Stimulated activated naive CD4-positive, alpha-beta T cell (primary cell): ENCODE measurements at regions not wholly inside any gene's neighbourhood (a gene's known extent, or its start where the extent isn't known, plus 50 kb on each side); places are given as distances from the start of the nearest gene placed in this dataset.
"Not testable (repeated sequence)": the region's sequence is repeated elsewhere in the genome, so short reads cannot be mapped to it uniquely, and the experiment has no call there.

Experiments used
- DNase-seq, 6 experiments: peaks; one replicate each; lab custom pipeline; 2025; lab: John Stamatoyannopoulos, UW

DNA sequence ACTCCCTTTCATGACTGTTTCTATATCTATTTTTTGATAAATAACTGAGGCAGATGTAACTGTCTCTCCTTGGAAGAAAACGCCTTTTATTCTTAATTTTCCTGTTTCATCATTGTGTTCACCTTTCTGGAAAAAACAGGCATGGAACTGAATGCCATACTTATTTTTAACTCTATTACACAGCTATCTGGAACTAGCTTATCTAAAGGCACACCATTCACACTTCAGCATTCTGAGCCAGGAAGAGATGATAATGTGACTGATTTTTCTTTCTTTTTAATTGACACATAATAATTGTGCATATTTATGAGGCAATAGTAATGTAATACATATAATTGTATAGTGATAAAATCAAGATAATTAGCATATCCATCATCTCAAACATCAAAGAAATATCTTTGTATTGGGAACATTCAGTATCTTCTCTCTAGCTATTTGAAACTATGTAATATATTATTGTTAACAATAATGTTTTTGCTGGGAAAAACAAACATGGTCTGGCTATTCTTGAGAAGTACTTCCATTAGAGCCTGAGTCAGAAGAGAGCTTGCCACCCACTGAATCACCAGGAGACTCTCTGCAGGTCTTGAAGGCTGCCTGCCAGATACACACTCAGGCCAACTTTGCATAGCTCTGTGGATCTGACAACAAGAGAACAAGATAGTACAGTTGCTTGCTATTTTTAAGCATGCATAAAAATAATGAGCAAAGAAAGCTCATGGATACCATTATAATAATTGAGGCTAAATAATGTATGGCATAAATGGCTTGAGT lies 501.0 kb upstream of the EDIL3 start:
- DNase-seq, result no peak

DNA sequence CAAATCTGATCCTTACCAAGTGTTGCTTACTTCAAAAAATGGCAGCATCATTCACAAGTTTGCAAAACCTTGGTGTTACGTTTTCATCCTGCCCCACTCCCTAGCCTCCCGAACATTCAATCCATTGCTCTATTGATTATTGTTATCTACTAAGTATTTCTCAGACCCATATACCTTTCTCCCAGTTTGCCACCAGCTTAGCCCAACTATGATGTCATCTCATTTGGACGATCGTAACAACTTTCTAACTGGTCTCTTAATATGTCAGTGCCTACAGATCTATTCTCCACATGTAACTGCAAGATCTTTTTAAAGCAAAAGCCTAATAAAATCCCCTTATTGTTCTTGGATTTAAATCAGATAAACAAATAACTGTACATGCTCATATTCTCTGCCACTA lies 497.1 kb upstream of the EDIL3 start:
- DNase-seq, result no peak

DNA sequence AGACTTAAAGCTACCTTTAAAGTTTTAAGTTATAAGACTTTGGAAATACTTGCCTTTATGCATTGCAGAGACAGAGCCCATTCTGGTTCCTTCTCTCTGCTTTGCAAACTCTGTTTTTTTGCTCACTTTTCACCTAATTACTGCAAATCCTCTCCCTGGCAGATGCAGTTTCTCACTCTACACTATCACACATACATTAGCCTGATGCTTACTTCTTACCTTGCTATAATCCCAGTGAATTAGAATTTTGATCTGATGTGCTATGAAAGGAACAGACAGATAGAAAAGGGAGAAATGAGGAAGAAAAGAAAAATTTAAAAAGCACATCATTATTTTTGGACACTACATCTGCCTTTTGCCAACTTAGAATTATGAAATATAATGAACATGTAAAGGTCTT lies 489.5 kb upstream of the EDIL3 start:
- no peak for DNase-seq

DNA sequence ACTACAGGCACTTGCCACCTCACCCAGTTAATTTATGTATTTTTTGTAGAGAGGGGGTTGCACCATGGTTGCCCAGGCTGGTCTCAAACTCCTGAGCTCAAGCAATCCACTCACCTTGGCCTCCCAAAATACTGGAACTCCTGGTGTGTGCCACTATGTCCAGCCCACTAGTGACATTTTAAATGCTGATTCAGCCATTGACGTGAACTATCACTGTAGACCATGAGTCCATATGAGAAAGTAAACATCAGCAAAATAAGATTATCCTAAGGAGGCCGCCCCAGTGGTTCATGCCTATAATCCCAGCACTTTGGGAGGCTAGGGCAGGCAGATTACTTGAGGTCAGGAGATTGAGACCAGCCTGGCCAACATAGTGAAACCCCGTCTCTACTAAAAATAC lies 488.1 kb upstream of the EDIL3 start:
- no peak for DNase-seq

DNA sequence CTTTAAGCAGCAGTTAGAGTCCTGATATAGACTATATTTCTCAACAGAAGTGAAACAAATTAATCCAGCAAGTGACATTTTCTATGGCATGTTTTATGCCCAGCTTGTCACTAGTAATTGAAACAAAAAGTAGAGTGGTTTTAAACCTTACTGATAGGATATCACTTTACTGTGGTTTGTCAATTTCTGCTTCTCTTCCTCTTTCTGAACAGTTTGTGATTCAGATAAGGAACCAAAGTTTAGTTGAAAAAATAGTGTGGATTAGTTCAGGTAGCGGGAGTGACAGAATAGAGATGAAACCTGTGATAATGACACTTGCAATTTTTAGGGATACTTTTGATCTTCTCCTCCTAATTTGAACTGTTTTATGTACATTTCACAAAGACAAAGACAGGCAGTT lies 485.7 kb upstream of the EDIL3 start:
- no peak for DNase-seq

DNA sequence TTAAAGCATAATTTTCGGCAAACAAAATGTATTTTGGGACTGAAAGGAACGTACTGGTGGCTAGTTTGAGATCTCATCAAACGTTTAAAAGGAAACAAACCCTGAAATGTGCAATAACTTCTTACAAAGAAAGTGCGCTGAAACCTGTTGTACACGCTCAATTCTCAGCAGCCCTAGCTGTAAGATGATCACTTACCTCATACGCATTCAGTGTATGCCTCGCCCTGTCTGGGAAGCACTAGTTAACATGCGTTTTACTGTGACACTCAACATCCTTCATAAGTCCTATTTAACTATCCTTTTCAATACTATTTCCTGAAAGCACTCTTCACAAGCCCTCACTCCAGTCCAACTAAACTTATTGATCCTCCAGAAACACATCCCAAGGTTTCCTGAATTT lies 485.0 kb upstream of the EDIL3 start:
- DNase-seq, result no peak

DNA sequence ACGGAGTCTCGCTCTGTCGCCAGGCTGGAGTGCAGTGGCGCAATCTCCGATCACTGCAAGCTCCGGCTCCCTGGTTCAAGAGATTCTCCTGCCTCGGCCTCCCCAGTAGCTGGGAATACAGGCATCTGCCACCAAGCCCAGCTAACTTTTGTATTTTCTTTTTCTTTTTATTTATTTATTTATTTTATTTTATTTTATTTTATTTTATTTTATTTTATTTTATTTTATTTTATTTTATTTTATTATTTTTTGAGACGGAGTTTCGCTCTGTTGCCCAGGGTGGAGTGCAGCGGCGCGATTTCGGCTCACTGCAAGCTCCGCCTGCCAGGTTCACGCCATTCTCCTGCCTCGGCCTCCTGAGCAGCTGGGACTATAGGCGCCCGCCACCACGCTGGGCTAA lies 479.3 kb upstream of the EDIL3 start:
- not testable (repeated sequence) for DNase-seq

DNA sequence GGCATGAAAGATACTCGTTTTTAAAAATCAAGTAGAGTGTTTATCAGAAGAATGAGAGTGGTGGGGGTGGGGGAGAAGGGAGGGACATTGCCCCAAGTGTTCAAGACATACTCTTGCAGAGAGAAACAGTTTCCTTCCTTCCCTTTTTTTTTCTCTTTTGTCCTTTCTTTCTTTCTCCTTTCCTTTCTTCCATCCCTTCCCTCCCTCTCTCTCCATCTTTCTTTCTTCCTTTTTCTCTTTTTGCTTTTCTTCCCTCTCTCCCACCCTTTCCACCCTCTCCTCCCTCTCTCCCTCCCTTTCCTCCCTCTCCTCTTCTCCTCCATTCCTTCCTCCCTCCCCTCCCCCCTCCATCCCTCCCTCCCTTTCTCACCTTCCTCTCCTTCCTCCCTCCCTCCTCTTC lies 478.3 kb upstream of the EDIL3 start:
- DNase-seq, result no peak

DNA sequence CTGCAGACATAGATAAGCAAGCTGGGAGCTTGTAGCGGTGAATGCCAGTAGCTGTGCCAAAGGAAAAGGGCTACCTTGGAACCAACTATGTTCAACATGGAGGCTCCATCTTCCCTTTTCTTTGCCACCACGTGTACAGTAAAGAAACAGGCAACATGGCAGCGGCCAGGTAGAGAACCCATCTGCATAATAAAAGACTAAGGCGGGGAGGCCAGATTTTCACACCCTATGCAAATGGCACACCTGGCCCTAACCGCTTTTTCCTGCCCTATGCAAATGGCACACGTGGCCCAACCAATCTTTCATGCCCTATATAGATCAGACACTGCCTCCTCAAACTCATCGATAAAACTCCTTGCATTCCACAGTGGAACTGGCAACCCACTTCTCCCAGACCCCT lies 477.5 kb upstream of the EDIL3 start:
- no peak for DNase-seq

DNA sequence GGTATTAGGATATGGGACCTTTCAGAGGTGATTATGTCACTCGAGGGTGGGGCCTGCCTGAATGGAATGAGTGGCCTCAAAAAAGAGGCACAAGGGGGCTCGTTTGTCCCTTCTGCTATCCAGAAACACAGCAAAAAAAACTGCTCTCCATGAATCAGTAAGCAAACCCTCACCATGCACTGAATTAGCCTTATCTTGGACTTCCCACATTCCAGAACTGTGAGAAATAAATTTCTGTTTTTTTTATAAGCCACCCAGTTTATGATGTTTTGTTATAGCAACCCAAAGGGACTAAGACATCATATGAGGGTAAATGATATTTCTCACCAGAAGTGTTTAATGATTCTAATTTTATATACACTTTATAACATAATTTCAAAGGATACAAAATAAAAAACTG lies 476.6 kb upstream of the EDIL3 start:
- DNase-seq, result no peak

DNA sequence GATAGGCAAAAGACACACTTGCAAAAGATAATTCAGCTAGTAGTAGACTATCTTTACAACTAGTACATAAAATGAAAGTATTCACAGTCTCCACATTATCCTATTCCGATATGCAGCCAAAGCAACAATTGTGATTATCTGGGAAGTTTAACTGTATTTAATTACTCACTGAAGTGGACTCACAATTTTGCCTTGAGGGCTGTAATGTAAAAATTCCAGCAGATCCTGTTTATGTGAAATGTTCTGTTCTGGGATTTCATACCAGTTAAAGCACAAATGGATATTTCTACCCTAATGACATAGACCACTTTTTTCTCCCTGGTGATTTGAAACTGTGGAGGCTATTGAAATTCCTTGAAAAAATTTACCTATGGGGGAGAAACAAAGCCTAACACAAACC lies 474.4 kb upstream of the EDIL3 start:
- no peak for DNase-seq

DNA sequence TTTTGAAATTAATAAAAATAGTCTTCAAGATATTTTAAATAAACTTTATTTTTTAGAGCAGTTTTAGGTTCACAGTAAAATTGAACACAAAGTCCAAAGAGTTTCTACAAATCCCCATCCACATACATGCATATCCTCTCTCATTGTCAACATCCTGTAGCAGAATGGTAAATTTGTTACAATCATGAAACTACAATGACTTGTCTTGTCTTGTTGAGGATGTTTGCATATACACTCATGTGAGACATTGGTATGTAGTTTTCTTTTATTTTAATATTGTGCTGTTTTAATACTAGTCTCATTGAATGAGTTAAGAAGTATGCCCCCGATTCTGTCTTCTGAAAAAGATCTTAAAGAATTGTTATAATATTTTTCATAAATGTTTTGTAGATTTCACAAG lies 447.0 kb upstream of the EDIL3 start:
- DNase-seq, result no peak

DNA sequence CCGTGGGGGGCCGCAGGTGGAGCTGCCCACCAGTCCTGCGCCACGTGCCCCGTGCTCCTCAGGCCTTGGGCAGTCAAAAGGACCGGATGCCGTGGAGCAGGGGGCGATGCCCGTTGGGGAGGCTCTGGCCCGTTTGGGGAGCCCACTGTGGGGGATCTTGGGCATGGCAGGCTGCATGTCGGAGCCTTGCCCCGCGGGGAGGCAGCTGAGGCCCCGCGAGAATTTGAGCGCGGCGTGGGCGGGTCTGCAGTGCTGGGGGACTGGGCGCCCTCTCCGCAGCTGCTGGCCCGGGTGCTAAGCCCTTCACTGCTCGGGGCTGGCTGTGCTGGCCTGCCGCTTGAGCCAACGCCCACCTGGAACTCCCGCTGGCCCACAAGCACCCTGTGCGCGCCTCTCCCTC lies 445.6 kb upstream of the EDIL3 start:
- DNase-seq, result no peak

DNA sequence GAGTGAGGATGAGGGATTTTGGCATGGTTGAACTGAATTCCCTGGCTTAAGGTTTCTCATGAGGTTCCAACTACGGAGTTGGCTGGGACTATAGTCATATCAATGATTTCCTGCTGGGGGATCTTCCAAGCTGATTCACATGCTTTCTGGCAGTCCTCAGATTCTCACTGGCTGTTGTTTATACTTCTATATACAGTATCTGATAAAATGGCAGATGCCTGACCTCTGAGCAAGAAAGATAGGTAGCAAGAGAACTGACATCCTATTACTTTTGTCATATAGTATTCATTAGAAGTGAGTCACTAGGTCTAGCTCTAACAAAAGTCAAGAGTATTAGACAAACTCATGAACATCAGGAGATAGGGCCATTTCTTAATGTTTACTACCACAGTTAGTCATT lies 440.9 kb upstream of the EDIL3 start:
- no peak for DNase-seq

DNA sequence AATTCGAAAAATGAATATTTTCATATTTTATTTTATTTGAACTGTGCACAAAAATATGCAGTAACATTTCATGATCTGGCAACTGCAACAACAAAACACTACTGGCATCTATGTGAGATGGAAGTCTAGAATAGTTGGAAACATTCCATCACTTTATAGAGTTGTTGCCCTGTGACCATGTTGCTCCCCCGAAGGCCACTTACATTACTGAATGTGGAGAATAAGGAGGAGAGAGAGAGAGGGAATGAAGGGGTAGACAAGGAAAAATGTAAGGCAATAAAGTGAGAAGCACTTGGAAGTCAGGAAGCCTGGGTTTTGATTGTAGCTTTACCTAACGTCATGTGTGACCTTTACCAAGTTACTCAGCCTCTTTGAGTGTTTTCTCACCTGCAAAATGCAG lies 437.2 kb upstream of the EDIL3 start:
- DNase-seq, result no peak

DNA sequence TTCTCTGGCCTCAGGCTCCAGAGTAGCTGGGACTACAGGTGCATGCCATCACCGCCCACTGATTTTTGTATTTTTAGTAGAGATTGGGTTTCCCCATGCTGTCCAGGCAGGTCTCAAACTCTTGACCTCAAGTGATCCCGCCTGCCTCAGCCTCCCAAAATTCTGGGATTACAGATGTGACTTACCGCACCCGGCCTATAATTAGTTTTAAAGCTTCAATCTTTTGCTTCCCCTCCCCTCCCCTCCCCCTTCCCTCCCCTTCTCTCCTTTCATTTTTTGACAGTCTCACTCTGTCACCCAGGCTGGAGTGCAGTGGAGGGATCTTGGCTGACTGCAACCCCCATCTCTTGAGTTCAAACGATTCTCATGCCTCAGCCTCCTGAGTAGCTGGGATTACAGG lies 433.3 kb upstream of the EDIL3 start:
- no peak for DNase-seq

DNA sequence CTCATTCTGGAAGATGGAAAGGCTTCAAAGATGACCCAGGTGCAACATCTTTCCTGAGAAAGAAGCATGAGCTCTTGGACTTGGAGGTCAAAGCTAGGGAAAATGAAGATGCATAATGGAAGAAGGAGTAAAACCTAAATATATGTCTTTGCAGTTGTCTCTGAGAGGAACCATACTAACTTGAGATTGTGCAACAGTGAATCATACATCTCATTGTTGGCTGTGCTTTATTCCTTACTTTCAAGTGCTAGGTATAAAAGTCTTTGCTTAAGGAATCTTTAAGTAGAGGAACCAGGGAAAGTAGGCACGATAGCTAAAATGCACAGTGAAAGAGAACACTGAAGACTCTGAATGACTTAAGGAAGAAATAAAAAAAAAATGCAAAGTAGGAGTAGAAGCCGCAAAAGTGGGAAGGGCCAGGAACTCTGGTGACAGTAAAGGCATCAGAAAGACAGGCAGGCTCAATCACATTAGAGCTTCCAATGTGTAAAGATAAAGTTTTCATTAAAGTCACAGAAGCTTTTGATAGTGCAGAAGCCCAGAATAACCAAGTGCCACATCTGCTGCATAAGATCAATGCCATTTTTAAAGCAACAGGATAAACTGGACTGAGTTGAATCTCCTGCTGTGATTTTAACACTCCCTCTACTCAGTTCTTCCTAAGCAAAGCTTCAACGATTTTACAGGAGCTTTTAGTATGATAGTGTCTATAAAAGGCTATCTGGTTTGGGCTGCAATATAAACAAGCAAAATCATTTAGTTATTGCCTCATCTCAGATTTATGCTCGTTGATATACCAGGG lies 432.3 kb upstream of the EDIL3 start:
- DNase-seq, result no peak

DNA sequence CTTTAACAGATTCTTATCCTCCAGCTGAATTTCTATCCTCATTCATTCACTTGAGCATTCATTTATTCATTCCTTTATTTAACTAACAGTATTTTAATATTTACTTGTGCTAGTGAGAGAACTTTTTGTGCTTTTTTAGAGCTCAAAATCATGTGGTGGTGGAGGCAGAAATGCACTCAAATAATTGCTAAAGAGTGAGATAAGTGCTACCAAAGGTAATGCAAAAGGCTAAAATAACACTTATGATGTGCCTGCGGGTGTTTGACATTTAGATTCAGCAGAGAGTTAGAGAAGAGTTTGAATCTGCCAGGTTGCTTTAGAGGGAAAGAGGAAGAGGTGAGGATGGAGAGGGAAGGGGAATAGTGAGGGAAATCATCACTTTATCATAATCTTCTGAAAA lies 431.5 kb upstream of the EDIL3 start:
- no peak for DNase-seq

DNA sequence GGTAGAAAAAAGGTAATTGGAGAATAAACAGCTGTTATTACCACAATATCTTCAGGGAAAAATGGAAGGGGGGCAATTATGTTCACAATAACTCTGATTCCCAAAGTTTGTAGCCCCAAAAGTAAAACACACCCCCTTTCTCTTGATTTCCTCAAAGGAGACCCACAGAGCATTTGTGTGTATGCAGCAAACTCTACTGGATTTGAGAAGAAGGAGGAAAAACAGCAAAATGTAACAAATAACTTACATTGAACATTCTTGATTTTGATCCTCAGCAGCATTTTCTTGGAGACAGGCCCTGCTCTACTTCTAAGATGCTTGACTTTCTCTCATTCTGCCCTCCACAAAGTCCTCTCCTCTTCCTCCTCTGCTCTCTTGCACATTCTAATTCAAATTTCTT lies 420.8 kb upstream of the EDIL3 start:
- DNase-seq, result no peak

DNA sequence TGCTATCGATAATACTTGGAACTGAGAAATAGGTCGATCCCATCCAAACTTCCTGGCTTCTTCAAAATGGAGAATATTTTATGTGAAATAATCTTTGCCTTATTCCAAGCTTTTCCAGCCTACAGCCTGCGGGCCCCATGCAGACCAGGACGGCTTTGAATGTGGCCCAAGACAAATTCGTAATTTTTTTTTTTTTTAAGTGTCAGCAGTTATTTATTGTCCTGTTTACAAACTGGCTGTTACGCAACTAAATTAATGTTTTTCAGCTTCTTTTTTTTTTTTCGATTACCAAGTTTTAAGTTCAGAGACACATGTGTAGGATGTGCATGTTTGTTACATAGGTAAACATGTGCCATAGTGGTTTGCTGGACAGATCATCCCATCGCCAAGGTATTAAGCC lies 411.7 kb upstream of the EDIL3 start:
- DNase-seq, result no peak

DNA sequence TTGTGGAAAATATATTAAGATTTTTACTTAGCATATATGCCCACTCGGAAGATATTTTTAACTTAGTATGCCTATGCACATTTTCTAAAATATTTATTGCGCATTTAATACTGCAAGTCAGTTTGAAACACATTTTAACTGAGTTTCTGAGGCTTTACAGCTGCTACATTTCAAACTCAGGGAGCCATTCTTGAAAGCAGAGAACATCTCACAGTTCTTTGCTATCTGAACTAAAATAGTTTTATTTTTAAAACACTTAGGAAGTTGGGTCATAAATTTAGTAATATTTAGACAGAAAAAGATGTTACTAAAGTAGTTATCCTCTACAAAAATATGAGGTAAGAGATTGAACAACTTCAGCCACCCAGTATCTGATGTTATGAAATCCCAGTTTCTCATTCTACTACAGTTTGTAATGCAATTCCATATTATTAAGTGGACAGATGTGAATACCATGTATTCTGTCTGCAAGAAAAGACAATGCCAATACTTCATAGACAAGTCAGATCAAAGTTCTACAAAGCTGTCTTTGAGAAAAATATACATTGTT lies 409.9 kb upstream of the EDIL3 start:
- DNase-seq, result no peak

DNA sequence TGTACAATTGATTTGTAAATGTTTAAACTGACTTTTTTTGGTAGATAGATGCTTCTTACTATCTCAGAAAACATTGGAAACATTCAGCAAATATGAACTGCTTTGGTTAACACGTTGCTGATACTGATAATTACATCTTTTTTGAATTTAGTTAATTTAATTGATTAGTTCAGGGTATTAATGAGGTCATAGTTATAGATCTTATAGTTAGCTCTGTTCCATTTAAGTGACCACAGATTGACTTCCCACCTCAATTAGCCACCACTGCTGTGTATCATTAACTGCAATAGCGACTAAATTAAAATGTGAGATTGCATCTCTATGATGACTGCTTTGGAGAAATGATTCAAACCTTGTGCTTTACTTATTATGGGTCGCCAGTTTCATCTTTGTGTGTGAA lies 407.1 kb upstream of the EDIL3 start:
- no peak for DNase-seq

DNA sequence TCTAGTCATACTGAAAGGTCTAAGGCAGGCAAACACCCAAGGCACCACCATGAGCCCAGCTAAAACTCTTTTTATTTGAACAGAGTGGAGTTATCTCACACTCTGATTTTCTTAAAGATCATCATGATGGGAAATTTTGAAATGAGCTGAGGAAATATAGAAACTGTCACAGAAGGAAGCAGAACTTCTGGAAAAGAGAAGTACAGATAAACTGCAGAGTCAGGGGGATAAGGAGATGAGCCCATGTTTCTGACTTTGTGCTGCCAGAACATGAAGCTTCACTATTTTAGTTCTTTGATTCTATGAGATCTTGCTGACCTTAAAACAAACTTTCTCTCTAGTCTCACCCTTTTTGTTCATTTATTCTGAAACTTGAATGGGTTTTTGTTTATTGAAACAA lies 406.5 kb upstream of the EDIL3 start:
- no peak for DNase-seq
